Tibial nerve (tissue), 4 donors: ENCODE measurements at regions not wholly inside any gene's neighbourhood (a gene's known extent, or its start where the extent isn't known, plus 50 kb on each side); places are given as distances from the start of the nearest gene placed in this dataset.

ENCODE experiments used
- DNase-seq, 2 donors: peaks; one replicate each; pipeline ENCODE4 v3.0.0-alpha.2; 2019; ENCODE audit warnings: low spot score in 2 of 2
- H3K27ac ChIP-seq, 4 donors: fragments of 200-600 bp; sonication (generic) in 3 of 4; one replicate each; pipeline ENCODE4 v1.5.1; 2017 to 2019; ENCODE audit warnings: mild to moderate bottlenecking in 1 of 4
- H3K27me3 ChIP-seq, 2 donors: fragments of 200-600 bp; sonication (generic) in 1 of 2; one replicate each; pipeline versions ENCODE4 v1.5.1 to v1.6.0; 2017 to 2019
- H3K36me3 ChIP-seq, 3 donors: fragments of 200-600 bp; sonication (generic); one replicate each; pipeline ENCODE4 v1.5.1; 2018 to 2019
- H3K4me1 ChIP-seq, 4 donors: fragments of 200-600 bp; sonication (generic) in 3 of 4; one replicate each; pipeline ENCODE4 v1.5.1; 2017 to 2019
- H3K4me3 ChIP-seq, 4 donors: fragments of 200-600 bp; sonication (generic) in 3 of 4; one replicate each; pipeline ENCODE4 v1.5.1; 2017 to 2019; ENCODE audit warnings: mild to moderate bottlenecking in 1 of 4, moderate library complexity in 1 of 4
- H3K9me3 ChIP-seq, 4 donors: fragments of 200-600 bp; sonication (generic) in 3 of 4; one replicate each; pipeline ENCODE4 v1.5.1; 2017 to 2019
- EP300 ChIP-seq, 2 donors: sonication (generic); formaldehyde crosslinking; IDR thresholded peaks; one replicate each; pipeline ENCODE4 v1.6.1; 2017; ENCODE audit warnings: antibody characterized with exemption in 2 of 2, mild to moderate bottlenecking in 1 of 2
- POLR2A ChIP-seq, 2 donors: fragments of 450-650 bp; IDR thresholded peaks; one replicate each; pipeline ENCODE4 v1.6.1; 2017; ENCODE audit warnings: antibody characterized with exemption in 2 of 2, mild to moderate bottlenecking in 2 of 2, moderate library complexity in 2 of 2
- WGBS, 2 donors: methylation state at CpG; one replicate each; pipeline ENCODE4 v1.1.5; 2018; 5-methylcytosine and 5-hydroxymethylcytosine counted together
- TF ChIP-seq, protein P1 (sequence below), 5 experiments: fragments of 200-600 bp in 3 of 5; fragments of 450-650 bp in 2 of 5; sonication (generic) in 3 of 5; IDR thresholded peaks; one replicate each; pipeline ENCODE4 v1.5.1; 2016 to 2019; ENCODE audit warnings: antibody characterized with exemption in 5 of 5, mild to moderate bottlenecking in 3 of 5, moderate library complexity in 2 of 5

DNA sequence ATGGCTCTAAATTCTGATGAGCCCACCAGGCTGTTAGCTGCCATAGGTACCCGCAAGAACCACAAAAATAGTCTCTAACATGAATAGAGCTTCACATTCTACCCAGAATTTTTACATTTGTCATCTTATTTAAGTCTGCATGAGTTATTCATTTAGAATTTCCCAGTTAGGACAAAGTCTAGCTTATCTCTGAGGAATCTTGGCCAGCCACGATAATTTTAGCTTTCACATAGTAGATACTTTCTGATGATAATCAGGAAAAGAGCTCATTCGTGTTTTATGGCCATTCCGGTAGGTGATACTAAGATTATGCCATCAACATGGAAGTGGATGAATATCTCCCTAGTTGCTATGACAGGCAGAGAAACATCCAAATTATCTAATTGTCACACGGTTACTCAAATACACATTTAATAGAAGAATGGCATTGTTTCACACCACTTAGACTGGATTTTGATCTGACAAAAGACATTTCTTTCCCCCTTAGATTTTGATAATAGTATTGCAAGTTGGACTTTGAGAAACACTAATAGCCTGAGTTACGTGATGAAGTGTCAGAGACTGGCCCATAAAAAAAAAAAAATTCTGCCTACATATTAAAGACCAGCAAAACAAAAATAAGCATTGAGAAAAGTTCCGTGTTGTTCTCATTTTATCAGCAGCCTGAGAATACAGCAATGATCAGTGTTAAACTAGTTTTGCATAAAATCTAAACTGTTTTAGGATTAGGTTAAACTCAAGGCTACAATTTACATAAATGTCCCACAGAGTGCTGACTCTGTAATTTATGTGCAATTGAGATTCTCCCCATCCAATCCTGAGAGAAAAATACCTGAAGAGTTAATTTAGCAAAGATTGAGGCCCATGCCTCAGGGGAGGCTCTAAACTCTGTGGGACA, 397.5 kb upstream of the ARID1B start:
- WGBS, 2 donors = 61 to 69% methylated on average over 7 of the region's 7 CpGs
- DNase-seq = no peak
- H3K4me3 ChIP-seq = no peak overlapping the region
- no peak overlapping the region for H3K27ac ChIP-seq
- H3K9me3 ChIP-seq = no peaks in the 10 kb centered on the region
- H3K27me3 ChIP-seq = no peaks in the 10 kb centered on the region
- no peak for TF ChIP-seq EP300 (IDR thresholded peaks at IDR 0.05)
- TF ChIP-seq, protein P1, sequence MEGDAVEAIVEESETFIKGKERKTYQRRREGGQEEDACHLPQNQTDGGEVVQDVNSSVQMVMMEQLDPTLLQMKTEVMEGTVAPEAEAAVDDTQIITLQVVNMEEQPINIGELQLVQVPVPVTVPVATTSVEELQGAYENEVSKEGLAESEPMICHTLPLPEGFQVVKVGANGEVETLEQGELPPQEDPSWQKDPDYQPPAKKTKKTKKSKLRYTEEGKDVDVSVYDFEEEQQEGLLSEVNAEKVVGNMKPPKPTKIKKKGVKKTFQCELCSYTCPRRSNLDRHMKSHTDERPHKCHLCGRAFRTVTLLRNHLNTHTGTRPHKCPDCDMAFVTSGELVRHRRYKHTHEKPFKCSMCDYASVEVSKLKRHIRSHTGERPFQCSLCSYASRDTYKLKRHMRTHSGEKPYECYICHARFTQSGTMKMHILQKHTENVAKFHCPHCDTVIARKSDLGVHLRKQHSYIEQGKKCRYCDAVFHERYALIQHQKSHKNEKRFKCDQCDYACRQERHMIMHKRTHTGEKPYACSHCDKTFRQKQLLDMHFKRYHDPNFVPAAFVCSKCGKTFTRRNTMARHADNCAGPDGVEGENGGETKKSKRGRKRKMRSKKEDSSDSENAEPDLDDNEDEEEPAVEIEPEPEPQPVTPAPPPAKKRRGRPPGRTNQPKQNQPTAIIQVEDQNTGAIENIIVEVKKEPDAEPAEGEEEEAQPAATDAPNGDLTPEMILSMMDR (IDR thresholded peaks at IDR 0.05) = no peak
- no peak for TF ChIP-seq POLR2A (IDR thresholded peaks at IDR 0.05)
- H3K36me3 ChIP-seq = no peaks in the 10 kb centered on the region
- no peaks in the 10 kb centered on the region for H3K4me1 ChIP-seq

DNA sequence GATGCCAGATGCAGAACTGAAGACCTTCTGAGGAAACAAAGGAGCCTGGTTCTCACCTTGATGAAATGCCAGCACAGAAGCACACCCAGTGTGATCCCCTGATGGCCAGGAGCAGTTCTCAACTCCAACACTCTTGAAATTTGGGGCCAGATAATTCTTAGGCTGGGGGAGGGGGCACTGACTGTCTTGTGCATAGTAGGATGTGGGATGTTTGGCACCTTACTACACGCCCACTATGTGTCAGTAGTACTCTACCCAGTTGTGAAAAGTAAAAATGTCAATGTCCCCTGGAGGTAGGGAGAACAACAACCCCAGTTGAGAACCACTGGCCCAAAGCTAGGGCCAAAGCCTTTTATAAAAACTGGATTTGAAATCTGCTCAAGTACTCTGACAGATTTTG, 398.3 kb upstream of the ARID1B start:
- WGBS, 2 donors = 79 to 96% methylated on average over 1 of the region's 1 CpG
- H3K27me3 ChIP-seq = no peaks in the 10 kb centered on the region
- no peak for DNase-seq
- H3K36me3 ChIP-seq = no peaks in the 10 kb centered on the region
- H3K4me1 ChIP-seq = no peaks in the 10 kb centered on the region
- H3K4me3 ChIP-seq = no peak overlapping the region
- TF ChIP-seq, protein P1 (IDR thresholded peaks at IDR 0.05) = no peak
- TF ChIP-seq POLR2A (IDR thresholded peaks at IDR 0.05) = no peak
- no peak for TF ChIP-seq EP300 (IDR thresholded peaks at IDR 0.05)
- no peak overlapping the region for H3K27ac ChIP-seq
- H3K9me3 ChIP-seq = no peaks in the 10 kb centered on the region

DNA sequence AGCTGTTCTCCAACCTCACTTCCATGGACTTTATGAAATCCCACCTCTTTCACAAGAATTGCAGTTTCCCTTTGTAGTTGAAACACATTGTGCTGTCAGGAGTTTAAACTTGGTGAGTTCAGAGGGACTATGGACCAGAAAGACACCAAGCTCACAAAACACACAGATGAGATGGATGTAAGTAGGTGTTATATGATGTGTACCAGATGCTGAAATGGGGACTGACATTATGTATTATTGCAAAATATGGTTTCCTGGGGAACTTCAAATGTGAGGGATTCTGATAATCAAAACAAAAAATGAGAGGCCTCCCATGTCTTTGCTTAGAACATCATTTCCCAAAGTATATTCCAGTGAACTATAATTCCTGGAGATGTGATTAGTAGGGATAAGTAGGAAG, 401.1 kb upstream of the ARID1B start:
- Histone ChIP-seq H3K4me1 (no peaks in the 10 kb centered on the region), H3K27me3 (no peaks in the 10 kb centered on the region), H3K36me3 (no peaks in the 10 kb centered on the region), H3K9me3 (no peaks in the 10 kb centered on the region), H3K4me3 (no peak overlapping the region), H3K27ac (no peak overlapping the region)
- TF ChIP-seq EP300 (IDR thresholded peaks at IDR 0.05) = no peak
- no peak for TF ChIP-seq POLR2A (IDR thresholded peaks at IDR 0.05)
- TF ChIP-seq, protein P1 (IDR thresholded peaks at IDR 0.05) = no peak
- DNase-seq = no peak

DNA sequence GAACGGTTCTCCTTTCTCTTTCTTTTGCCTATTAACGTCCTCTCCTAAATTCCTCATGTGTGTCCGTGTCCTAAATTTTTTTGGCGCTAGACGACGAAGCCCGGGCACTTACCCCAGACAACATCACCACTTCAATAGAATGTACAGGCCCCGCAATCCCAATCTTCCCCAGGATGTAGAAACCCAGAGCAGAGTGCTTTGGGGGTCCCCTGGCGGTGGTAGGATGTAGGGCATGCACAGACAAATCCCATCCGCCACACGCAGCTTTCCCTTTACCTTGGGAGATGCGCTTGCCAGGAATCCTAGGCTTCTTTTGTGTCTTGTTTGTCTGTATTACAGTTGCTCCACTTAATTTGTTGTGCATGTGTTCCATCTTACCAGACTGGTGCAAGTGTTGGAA, 417.3 kb upstream of the ARID1B start:
- WGBS, 2 donors = 92 to 96% methylated on average over 12 of the region's 12 CpGs
- no peak for DNase-seq

DNA sequence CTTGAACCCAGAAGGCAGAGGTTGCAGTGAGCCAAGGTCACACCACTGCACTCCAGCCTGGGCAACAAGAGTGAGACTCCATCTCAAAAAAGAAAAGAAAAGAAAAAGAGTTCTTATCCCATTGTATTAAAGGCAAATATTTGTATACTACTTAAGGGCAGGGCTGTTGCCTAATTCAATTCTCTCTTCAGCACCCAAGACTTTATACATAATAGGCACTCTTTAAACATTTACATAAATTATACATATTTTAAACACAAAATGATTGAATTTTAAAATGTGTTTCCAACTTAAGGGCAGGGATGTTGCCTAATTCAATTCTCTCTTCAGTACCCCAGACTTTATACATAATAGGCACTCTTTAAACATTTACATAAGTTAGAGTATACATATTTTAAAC, 424.3 kb upstream of the ARID1B start:
- Histone ChIP-seq H3K9me3 (peaks cover 0 to 4% (median 0%) of the 10 kb centered on the region in 4 donors), H3K27ac (no peak overlapping the region), H3K36me3 (no peaks in the 10 kb centered on the region), H3K4me3 (no peak overlapping the region), H3K27me3 (no peaks in the 10 kb centered on the region), H3K4me1 (no peaks in the 10 kb centered on the region)
- no peak for DNase-seq
- TF ChIP-seq POLR2A (IDR thresholded peaks at IDR 0.05) (no peak), EP300 (IDR thresholded peaks at IDR 0.05) (no peak)
- TF ChIP-seq, protein P1 (IDR thresholded peaks at IDR 0.05) = no peak

More for the DNA sequence above, 417.3 kb upstream of the ARID1B start:
- H3K4me1 ChIP-seq = no peaks in the 10 kb centered on the region
- no peaks in the 10 kb centered on the region for H3K36me3 ChIP-seq
- H3K9me3 ChIP-seq = peaks cover 0 to 11% (median 0%) of the 10 kb centered on the region in 4 donors
- no peaks in the 10 kb centered on the region for H3K27me3 ChIP-seq
- H3K4me3 ChIP-seq = no peak overlapping the region
- no peak for TF ChIP-seq POLR2A (IDR thresholded peaks at IDR 0.05)
- no peak for TF ChIP-seq EP300 (IDR thresholded peaks at IDR 0.05)
- TF ChIP-seq, protein P1 (IDR thresholded peaks at IDR 0.05) = no peak
- no peak overlapping the region for H3K27ac ChIP-seq
